ENCODE measurements at regions not wholly inside any gene's neighbourhood (a gene's known extent, or its start where the extent isn't known, plus 50 kb on each side); places are given as distances from the start of the nearest gene placed in this dataset.
"Not testable (repeated sequence)": the region's sequence is repeated elsewhere in the genome, so short reads cannot be mapped to it uniquely, and the experiment has no call there.

- DNase-seq (ENCODE audit: low spot score): no peak
- TF ChIP-seq, protein P1, sequence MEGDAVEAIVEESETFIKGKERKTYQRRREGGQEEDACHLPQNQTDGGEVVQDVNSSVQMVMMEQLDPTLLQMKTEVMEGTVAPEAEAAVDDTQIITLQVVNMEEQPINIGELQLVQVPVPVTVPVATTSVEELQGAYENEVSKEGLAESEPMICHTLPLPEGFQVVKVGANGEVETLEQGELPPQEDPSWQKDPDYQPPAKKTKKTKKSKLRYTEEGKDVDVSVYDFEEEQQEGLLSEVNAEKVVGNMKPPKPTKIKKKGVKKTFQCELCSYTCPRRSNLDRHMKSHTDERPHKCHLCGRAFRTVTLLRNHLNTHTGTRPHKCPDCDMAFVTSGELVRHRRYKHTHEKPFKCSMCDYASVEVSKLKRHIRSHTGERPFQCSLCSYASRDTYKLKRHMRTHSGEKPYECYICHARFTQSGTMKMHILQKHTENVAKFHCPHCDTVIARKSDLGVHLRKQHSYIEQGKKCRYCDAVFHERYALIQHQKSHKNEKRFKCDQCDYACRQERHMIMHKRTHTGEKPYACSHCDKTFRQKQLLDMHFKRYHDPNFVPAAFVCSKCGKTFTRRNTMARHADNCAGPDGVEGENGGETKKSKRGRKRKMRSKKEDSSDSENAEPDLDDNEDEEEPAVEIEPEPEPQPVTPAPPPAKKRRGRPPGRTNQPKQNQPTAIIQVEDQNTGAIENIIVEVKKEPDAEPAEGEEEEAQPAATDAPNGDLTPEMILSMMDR (IDR thresholded peaks at IDR 0.05; ENCODE audit: extremely low read depth, missing control alignments): no peak
These were observed 753.2 kb downstream of the ADCYAP1 start for GRCh38 chr18:1657876-1658275.

DNA sequence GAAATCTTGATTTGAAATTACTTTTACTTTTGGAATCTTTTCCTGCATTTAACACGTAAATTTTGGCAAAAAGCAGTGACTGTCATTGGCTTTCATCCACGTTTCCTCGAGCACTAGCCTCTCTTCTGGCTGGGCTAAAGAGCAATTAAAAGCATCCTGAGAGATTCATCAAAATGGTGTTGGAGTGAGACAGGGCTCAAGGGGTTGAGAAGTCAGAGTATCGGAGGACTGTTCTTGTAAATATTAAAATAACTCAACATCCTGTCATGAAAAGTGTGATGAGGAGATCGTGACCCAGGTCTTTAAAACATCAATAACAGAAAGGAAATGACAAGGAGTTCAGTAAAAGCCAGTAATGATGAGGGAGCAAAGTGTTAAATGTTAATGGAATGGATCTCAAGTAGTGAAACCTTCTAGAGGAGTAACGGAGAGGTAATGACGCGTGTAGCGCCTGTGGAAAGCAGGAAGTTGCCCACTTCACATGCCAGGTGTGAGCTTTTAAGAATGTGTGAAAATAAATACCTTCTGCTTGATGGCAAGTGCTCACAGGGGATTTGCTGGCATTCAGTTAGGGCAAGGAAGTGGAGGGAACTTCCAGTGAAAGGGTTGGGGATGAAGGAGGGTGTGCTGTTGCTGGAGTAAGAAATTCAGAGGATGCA is 754.4 kb downstream of the ADCYAP1 start:
- no peak for DNase-seq (ENCODE audit: low spot score)
- TF ChIP-seq, protein P1 (IDR thresholded peaks at IDR 0.05; ENCODE audit: extremely low read depth, missing control alignments): no peak

GRCh38 chr18:1663879-1664705 is 759.4 kb downstream of the ADCYAP1 start:
- peak; percentile 9 for DNase-seq (ENCODE audit: low spot score)
- TF ChIP-seq, protein P1 (IDR thresholded peaks at IDR 0.05; ENCODE audit: extremely low read depth, missing control alignments): peak; percentile 62

- TF ChIP-seq, protein P1 (IDR thresholded peaks at IDR 0.05; ENCODE audit: extremely low read depth, missing control alignments): no peak
- no peak for DNase-seq (ENCODE audit: low spot score)
These were observed 760.4 kb downstream of the ADCYAP1 start for GRCh38 chr18:1665079-1665478.

- TF ChIP-seq, protein P1 (IDR thresholded peaks at IDR 0.05; ENCODE audit: extremely low read depth, missing control alignments): no peak
- no peak for DNase-seq (ENCODE audit: low spot score)
These were observed 763.6 kb downstream of the ADCYAP1 start for GRCh38 chr18:1668279-1668678.

DNA sequence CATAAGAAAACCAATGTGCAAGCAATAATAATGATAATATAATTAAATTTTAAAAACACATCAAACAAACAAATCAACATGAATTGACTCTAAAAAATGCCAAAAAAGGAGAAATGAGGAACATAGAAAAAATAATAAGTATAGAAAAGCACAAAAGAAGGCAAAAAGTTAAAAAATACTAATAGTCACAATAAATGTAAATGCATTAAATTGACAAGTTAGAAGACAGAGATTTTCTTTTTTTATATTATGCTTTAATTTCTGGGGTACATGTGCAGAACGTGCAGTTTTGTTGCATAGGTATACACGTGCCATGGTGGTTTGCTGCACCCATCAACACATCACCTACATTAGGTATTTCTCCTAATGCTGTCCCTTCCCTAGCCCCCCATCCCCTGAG is 767.0 kb downstream of the ADCYAP1 start:
- DNase-seq (ENCODE audit: low spot score): not testable (repeated sequence)

DNA sequence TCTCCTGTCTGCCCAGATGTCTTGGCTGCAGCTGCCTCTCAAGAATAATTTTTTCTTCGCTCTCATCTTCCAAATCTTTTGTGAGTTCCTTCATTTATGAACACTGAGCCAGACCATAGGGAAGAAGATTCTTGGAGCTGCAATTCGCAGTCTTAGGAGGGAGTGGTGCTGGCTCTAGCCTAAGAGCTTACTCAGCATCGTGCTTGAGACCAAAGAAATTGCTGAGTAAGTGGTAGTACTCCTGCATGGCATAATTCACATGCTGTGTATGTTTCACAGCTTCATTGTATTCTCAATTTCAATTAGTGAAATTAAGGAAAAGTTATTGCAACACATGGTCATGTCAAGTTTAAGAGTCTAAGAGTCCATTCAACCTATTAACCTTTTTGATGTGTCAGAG is 771.7 kb downstream of the ADCYAP1 start:
- TF ChIP-seq, protein P1 (IDR thresholded peaks at IDR 0.05; ENCODE audit: extremely low read depth, missing control alignments): no peak
- DNase-seq (ENCODE audit: low spot score): no peak

Measured in GM20000 (cell line).